HG02938 (cell line): ENCODE measurements at regions not wholly inside any gene's neighbourhood (a gene's known extent, or its start where the extent isn't known, plus 50 kb on each side); places are given as distances from the start of the nearest gene placed in this dataset.

ENCODE experiments used
- ATAC-seq: cut with Tn5 transposase; IDR thresholded peaks from one replicate; pipeline ENCODE4 v1.9.1; 2021; ENCODE audit warnings: mild to moderate bottlenecking, moderate library complexity; ENCODE audit not compliant: unreplicated experiment

DNA sequence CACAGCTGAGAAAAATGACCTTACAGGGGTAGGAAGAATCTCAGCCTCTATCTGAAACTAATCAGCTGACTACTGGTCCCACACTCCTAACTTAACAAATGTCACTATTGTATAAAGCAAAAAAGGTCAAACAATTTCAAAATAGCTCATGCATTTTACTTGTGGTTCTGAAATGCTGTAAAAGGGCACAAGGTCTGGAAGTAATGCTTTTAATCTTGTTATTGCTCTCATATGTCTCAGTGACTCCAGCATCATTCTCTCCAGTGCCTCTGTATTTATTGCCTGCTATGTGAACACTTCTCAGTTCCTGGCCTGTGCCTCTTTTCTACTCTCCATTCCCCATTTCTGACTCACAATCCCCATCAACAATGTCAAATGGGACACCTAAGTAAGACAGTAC, 937.7 kb downstream of the CDH11 start:
- ATAC-seq: no peak

DNA sequence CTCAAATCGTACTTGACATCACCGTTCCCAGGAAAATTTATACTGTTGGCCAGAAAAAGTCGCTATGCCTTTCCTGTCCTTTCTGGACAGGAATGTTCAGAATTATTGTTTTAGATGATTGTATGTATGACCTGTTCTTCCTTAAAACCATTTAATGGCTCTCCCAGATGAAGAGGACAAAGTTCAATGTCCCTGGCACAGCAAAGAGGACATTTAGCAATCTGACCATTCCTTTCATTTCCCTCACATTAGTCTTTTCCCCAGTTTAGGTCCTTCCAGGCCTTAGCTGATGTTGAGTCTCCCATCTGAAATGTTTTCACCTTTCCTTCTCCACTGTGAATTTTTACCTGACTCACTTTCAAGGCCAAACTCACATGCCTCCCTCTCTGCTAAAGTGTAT, 938.9 kb downstream of the CDH11 start:
- ATAC-seq: no peak

DNA sequence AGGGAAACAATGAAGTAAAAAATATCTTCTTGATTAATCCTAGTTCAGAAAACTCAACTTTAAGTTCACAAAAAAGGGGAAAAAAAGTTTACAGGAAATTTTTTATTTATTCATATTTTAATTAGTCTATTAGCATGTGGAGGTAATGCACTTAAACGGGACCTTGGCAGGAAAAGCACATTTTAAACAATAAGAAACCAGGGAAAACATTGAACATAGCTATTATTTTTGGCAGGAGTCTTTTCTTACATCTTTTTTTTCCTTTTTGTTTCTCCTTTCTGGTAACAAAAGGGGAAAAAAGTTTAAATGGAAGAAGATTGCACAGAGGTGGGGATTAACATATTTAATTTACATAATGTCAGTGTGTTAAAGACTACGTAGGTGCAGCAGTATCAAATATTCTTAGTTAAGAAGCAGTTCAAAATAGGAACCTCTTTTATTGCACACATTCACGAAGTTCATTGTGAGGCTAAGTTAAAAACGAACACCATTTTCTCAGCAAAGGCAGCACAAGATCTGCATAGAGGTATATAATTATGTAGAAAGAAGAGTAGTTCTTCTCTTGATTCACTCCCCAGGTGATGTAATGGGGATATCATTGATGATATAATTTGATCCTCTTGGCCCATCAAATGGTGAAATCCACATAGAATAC, 940.5 kb downstream of the CDH11 start:
- no peak for ATAC-seq

DNA sequence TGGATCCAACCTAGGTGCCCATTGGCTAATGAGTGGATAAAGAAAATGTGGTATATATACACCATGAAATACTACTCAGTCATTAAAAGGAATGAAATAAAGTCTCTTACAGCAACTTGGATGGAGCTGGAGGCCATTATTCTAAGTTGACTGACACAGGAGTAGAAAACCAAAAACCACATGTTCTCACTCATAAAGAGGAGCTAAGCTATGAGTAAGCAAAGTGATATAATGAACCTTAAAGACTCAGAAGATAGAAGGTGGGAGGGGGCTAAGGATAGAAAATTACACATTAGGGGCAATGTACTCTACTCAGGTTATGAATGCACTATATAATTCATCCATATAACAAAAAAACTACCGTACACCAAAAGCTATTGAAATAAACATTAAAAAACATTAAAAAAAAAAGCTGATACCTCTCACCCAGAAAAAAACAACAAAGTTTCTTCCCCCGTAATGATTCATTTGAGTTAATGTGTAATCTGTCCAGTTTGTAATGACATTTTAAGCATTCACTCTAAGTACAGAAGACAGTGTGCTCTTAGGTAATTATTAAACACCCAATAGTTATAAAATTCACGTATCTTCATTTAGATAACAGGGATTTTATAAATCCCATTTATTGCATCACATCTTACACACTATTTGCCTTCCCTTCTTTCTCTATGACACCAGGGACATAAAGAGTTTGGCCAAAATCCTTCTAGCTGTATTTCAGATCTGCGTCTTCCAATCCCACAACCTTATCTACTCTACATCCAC, 941.5 kb downstream of the CDH11 start:
- no peak for ATAC-seq

DNA sequence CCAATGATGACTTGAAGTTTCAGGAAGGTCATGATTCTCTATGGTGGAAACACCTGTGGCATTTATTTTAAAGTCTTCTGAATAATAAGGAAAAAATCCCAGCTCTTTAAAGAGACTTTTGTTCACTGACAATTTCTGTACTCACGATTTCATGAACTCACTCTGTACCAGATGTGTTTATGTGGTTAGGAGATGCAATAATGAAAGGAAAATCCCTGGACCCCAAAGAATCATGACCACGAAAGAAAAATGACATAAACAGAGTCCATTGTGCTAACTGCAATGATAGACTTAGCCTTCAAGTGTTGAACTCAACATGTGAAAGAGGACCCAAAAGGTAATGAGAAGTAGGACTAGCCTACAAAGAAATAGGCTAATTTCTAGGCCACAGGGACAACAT, 947.5 kb downstream of the CDH11 start:
- ATAC-seq: no peak

DNA sequence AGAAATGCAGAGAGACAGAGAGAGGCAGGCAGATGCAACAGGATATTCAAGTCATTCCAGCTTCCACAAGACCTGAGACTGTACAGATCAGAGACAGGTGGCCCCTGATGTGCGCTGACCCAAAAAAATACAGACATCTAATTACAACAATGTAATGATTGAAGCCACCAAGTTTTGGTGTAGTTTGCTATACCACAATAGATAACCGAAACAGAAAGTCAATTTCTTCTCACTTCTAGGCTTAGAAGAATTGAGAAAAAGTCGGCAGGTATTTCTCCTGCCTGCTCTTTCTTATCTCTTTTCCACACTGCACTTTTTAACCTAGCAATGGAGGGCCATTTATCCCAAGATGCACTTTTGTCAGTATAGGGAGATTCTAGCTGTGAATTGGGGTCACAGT, 949.2 kb downstream of the CDH11 start:
- ATAC-seq: no peak

DNA sequence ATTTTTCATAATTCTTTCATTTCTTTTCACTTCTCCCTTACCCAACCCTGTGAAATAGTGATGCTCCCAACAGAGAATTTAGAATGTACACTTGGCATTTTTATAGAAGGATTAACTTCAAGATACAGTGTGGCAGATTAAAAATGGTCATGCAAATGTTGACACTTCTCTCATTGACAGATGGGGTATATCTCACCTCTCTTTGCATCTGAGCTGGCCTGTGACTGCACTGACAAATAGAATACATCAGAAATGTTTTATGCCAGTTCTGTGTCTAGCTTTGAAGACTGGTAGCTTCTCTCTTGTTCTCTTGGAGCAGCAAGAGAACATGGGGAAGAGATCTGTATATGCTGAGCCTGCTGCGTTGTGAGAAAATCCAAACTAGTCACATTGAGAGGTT, 949.6 kb downstream of the CDH11 start:
- ATAC-seq: no peak

DNA sequence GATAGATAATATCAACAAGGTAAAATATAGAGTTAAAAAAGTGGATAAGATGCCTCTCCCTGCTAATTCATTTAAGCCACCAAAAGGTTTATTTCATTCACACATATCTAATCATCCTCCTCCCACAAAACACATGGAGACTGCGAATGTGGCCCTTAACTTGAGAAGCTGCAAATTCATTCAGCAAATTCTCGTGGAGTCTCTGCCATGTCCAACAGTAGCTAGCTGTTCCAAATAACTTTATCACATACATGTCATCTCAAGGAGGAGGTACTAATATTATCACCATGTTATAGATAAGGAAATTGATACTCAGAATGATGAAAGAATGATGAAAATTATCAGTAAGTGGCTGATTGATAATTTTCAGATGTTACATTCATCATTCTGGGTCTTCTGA, 950.2 kb downstream of the CDH11 start:
- no peak for ATAC-seq

DNA sequence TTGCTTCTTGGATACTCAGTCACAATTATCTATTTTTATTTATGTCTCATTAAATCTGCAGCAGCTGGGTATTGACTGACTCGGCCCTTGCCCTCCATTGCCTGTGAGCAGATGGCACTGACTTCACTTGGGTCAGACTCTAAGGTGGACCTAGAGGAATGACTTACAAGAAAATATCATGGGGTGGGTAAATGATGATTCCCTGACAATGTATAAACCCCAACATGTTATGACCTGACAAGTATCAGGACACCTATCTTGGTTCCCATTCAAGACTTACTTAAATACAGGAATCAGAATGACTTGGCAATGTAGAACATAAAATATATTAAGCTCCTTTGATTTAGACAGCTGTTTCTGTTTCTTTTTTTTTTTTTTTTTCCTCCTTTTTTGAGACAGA, 953.5 kb downstream of the CDH11 start:
- ATAC-seq: no peak

DNA sequence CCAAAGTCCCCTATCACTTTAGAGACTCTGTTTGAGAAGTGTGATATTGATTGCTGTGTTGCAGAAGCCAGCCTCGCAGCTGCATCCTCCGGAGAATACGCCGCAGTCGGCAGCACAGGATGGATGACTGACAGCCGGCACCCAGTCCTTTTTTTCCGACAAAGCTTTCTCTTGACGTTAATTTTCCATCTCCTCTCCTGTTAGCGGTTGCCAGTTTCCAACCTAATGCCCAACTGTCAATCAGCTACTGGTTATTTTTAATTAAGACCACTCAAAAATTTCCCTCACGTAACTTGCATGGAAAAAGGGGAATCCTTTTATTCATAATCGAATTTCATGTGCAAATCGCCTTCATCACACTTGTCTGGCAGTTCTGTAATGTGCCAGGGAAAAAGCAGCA, 953.9 kb downstream of the CDH11 start:
- no peak for ATAC-seq

DNA sequence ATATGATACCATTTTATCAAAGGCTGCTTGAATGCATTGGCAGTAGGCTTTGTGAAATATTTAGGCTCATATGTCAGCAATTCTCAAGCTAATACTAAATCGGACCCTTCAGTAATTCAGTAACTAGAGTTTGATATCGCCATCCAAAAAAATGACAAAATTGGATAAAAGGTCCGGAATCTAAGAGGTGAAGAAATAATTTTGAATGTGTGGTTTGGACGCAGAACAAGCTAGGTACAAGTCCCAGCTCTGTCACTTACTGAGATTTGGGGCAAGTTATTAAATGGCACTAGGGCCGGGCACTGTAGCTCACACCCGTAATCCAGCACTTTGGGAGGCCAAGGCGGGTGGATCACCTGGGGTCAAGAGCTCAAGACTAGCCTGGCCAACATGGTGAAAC, 956.5 kb downstream of the CDH11 start:
- ATAC-seq: no peak

DNA sequence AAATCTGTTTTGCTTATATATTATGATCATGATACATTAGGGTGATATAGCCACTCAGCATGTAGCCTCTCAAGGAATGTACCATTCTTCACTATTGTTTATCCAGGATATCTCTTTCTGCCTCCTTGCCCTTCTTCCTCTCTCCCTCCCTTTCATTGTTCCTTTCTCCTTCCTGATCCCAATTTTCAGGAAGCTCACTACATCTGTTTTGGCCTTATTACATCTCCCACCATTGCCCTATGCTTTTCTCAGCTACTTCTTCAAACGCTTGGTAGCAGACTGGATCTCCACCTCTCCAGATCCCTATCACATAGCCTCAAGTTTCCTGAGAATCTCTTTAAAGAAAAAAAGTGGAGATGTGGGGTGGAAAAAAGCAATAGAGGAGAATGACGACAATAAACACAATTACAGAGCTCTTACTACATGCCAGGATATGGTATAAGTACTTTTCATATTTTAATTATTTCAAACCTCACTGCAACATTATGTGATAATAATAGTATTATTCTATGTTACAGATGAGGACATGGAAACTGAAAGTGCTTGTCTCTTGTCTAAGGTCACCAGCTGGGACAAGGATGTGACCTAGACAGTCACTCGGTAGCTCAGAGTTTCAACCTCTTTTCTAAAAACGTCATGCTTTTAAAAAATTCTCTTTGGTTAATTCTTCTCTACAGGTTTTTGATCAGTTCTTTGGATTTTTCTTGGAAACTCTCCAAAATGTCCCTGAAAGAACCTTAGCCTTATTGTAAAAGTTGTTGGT, 959.1 kb downstream of the CDH11 start:
- no peak for ATAC-seq

DNA sequence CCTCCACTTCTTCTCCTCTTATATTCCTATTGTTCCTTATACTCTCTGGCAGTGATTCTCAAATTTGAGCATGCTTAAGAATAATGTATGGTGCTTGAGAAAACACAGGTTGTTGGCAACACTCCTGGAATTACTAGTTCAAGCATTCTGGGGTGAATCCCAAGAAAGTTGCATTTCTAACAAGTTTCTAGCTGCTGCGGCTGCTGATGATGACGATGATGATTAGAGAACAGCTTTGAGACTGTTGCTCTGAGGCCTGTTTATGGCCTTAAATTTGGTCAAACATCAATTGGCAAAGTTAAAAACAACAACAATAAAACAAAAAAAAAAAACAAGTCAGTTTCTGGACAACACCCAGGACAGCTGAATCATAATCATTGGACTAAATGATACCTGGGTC, 961.9 kb downstream of the CDH11 start:
- no peak for ATAC-seq

DNA sequence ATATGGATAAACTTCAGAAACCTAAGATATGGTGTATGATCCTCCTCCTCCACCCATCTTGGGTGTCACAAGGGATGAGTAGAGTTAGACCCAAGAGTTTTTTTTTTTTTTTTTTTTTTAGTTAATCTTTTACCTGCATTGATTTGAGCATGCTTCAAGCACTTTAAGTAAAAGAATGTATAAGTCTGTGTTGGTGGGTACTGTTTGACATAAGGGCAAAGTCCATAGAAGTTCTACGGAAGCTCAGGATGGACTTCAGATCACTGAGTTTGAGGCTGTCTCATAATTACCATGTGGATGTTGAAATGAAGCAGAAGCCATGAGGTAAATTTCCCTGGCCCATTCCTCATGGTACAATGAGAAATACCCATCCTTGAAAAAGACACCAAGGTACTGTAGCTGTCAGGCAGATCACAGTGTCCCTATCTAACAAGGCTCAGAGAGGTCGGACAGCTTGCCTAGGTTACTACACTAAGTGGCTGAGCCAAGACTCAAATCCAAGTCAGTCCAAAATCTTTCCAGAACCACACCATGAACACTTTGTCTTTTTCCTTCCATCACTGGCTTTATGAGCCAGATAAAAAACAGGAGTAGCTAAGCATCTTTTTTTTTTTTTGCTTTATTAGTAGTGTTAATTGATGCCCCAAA, 962.8 kb downstream of the CDH11 start:
- ATAC-seq: no peak

DNA sequence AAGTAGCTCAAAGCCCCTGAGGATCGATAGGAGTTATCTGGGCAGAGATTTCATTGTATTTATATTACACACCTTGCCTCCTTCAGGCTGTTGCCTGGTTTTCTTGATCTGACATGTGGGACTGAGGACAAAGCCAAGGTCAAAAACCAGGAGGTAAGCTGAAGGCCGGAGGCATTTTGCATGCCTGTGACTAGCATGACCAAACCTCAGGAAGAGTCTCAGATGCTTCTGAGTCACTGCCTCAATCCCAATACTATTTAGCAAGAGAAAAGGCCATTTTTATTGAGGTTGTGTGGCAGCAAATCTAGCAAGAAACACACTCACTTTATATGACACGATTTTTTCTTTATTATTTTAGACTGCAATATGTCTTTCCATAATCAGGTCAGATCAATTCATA, 968.1 kb downstream of the CDH11 start:
- ATAC-seq: no peak

DNA sequence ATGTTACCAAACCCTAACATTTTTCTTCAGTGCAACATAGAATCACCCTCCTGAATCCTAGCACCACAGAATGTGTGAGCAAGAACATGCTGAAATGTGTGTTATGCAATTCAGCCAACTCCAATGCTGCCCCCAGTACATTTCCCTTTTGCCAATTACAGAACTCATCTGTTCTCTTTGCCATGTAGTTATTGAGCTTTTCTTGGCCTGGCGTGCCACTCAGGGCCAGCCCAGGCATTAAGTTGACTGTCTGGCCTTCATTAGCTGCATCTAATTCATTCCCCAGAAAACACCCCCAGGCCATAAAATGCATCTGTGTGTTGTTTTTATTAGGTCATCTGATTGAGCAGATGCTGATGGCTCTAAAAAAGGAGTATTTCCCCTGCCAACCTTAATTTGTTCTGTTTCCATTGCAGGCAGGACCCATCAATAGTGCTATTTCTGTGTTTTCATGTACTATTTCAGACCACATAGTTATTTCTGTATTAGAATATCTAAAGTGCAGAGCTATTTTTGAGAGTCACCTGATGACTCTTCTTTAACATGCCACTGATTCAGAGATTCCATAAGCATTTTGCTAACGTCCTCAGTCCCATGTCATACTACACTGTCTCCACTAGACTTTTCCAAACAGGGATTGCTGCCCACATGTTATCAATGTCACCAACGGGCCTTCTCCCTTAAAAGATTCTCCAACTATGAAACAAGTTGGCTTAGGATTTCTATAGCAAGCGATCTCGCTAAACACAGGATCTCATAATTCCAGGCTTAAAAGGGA, 969.7 kb downstream of the CDH11 start:
- ATAC-seq: no peak

DNA sequence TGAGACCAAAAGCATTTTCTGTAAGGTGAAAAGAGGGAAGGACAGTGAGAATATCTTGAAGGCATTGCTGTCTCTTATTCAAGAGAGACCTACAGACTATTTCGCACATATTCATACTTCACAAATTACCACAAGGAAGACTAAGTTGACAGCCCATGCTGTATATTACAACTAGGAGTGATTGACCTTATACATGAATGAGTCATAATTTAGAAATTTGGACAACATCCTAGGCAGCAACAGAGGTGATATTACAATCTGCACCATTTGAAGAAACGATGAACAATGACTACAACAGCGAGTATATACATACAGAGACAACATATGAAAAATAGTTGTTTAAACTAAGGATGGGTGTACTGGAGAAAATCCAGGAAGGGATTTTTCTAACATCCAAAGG, 971.7 kb downstream of the CDH11 start:
- no peak for ATAC-seq

DNA sequence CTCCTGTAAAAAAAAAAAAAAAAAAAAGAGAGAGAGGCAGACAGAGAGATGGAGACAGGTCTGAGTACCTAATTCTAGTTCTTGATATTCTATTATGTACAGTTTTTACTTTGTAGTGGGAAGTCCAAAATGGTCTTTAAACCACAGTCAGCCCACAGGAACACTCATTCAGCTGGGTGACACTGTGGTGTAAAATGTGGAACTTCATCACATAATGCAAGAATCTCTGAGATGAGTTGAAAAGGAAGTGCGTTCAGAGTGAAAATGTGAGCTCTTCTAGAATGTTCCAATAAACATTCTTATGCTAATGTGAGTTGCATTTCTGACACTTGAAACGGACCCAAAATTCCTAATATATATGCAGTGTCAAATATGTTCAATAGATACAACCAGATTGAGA, 972.1 kb downstream of the CDH11 start:
- ATAC-seq: no peak

DNA sequence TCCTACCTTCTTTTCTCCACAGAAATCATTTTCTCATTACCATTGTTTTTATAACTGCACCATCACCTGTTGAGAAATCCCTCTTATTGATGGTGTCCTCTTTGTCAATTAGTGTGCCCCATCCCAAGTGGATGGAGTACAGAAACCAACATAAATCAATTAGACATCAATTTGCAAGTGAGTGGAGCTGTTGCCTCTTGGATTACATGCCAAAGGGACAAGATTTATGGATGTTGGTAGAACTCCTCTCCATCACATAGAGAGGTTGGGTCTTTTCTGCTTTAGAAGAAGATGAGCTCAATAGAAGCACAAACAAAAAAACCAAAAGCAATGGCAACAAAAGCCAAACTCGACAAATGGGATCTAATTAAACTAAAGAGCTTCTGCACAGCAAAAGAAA, 973.5 kb downstream of the CDH11 start:
- ATAC-seq: no peak

DNA sequence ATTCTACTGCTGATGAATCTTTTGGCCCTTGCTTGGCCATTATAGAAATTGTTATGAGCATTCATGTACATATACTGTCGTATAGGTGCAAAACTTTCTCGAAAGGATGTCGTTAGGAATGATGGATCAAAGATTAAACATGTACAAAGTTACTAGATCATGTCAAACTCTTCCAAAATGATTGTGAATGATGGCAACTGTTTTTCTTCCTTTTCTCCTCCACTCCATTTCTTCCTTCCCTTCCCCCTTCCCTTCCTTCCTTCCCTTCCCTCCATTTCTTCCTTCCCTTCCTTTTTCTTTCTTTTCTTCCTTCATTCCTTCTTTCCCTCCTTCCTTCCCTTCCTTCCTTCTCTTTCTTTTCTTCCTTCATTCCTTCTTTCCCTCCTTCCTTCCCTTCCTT, 973.9 kb downstream of the CDH11 start:
- no peak for ATAC-seq

DNA sequence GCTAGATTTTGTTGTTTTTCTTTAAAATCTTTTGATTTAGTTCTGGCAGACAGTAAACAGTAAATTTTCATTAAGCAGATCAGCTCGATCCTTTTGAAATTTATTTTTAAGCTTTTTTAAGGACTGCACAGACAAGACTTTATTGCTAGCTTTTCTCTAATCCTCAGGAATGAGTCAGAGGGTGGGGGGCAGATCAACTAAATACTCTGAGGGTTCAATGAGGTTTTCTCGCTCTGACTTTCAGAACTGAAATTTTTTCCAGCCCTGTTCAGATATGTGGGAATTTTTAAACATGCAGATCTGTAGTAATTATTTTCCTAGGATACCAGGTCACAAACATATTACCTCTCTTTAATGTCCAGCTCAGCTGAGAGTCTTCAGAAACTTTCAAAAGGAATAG, 977.2 kb downstream of the CDH11 start:
- ATAC-seq: no peak
